ENCODE measurements at regions not wholly inside any gene's neighbourhood (a gene's known extent, or its start where the extent isn't known, plus 50 kb on each side); places are given as distances from the start of the nearest gene placed in this dataset.

- peak; percentile 57 for ATAC-seq
- intact Hi-C loops (cut with DNase I, micrococcal nuclease), result loop anchor here in 1 of 2 donors (5.0 kb wide), 1 partner anchor 232 kb away; no protein-coding TSS in a partner anchor
These were observed 147.5 kb downstream of the CAAP1 start for GRCh38 chr9:26745111-26745510.

DNA sequence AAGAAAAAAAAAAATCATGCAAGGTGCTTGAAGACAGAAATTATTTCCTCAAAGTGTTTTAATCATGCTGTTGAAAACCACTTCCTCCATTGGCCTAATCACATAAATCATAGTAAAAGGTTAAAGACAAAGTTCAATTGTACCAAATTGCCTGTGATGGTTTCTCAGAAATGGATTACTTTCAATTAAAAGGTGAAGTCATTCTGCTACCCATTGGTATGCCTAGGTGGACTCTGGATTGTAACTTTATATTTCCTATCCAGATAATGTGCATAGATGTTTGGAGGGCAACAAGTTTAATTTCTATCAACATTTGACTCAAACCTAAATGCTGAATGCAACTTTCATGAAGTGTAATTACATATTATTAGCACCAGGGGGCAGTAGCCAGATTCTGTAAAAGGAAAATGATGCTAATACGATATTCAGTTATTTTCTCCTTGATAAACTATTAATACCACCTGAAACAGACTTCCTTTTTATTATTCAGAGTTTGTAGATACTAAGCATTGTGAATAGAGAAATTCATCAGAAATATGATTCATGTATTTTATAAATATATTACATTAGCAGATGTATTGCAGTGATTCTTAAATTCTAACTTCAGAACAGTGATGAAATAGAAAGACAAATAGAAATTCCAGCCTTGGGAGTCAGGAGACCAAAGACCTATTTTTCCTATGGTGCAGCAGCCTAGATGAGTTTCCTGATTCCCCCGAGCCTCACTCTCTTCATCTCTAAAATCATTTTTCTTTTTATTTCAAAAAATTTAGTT is 148.2 kb downstream of the CAAP1 start:
- intact Hi-C loops (cut with DNase I, micrococcal nuclease), result no loop called here
- ATAC-seq (peak; percentile 37), DNase-seq (no peak)

More at GRCh38 chr9:26745111-26745510, 147.5 kb downstream of the CAAP1 start:
- no peak for DNase-seq

GRCh38 chr9:26742828-26743476 is 149.7 kb downstream of the CAAP1 start:
- ATAC-seq (no peak), DNase-seq (no peak)
- intact Hi-C loops (cut with DNase I, micrococcal nuclease), result no loop called here

DNA sequence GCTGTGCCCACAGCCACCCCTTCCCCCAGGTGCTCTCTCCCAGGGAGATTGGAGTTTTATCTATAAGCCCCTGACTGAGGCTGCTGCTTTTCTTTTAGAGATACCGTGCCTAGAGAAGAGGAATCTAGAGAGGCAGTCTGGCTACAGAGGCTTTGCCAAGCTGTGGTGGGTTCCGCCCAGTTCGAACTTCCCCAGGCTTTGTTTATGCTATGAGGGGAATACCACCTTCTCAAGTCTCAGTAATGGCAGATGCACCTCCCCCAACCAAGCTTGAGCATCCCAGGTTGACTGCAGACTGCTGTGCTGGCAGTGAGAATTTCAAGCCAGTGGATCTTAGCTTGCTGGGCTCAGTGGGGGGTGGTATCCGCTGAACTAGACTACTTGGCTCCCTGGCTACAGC is 157.4 kb downstream of the CAAP1 start:
- DNase-seq (no peak), ATAC-seq (no peak)
- intact Hi-C loops (cut with DNase I, micrococcal nuclease), result no loop called here

DNA sequence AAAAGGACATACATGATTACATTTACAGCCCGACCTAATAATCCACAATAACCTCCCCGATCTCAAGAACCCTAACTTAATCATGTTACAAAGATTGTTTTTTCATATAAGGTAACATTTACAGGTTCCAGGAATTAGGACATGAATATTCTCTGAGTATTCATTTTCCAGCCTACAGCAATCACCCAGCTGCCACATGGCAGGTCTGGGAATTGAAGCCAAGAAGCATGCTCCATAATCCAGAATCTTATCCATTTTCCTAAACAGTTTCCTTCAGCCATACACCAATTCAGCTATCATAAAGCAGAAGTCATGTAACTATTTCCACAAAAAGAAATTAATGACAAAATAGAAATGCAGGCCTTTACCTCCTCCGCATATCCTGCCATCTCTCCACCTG is 163.4 kb downstream of the CAAP1 start:
- intact Hi-C loops (cut with DNase I, micrococcal nuclease), result no loop called here
- DNase-seq (no peak), ATAC-seq (no peak)

GRCh38 chr9:26727471-26727870 is 165.1 kb downstream of the CAAP1 start:
- DNase-seq, result no peak
- intact Hi-C loops (cut with DNase I, micrococcal nuclease), result no loop called here
- ATAC-seq, result no peak

DNA sequence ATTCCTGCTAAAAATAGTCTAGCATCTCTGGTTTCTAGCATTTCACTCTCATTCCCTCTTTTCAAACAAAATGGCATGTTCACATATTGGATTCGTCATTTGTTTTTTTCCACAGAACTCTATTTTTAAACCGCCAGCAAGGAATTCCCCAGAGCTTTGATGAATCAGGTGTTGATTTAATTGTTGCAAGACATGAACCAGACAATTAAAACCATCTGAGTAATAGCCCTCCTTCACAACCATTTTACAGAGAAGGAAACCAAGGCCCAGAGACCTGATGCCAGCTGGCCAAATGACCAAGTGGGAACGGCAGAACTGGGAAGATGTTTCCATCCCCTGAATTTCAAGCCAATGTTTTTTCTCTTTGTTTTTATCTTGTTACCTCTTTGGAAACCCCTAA is 167.0 kb downstream of the CAAP1 start:
- DNase-seq (no peak), ATAC-seq (no peak)
- intact Hi-C loops (cut with DNase I, micrococcal nuclease), result no loop called here

- ATAC-seq (peak; percentile 71), DNase-seq (peak; percentile 26 to 41)
- intact Hi-C loops (cut with DNase I, micrococcal nuclease), result no loop called here
These were observed 169.1 kb downstream of the CAAP1 start for GRCh38 chr9:26723486-26723885.

GRCh38 chr9:26722755-26723154 is 169.8 kb downstream of the CAAP1 start:
- intact Hi-C loops (cut with DNase I, micrococcal nuclease), result no loop called here
- no peak for DNase-seq

DNA sequence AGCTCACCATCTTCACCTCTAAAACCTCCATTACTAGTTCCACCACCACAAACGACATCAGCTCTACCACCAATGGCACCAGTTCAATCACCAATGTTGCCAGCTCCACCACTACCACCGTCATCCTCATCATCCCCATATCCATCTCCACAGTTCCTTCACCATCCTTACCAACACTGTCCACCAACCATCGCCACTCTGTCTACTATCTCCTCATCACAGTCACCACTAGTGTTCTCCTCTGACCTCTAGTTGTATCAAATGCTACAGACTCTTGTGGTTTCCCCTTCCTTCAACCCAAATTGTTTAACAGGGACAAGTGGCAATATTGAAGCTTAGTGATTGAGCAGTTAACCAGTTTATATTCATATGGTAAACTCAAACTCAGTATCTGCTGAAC is 182.6 kb downstream of the CAAP1 start:
- DNase-seq, result no peak
- intact Hi-C loops (cut with DNase I, micrococcal nuclease), result no loop called here
- ATAC-seq, result no peak

More at GRCh38 chr9:26722755-26723154, 169.8 kb downstream of the CAAP1 start:
- ATAC-seq, result no peak

GRCh38 chr9:26706223-26706622 is 186.4 kb downstream of the CAAP1 start:
- no peak for DNase-seq
- intact Hi-C loops (cut with DNase I, micrococcal nuclease), result no loop called here
- ATAC-seq, result no peak

- ATAC-seq, result no peak
- intact Hi-C loops (cut with DNase I, micrococcal nuclease), result no loop called here
- DNase-seq, result no peak
These were observed 197.3 kb downstream of the CAAP1 start for GRCh38 chr9:26695298-26695622.

DNA sequence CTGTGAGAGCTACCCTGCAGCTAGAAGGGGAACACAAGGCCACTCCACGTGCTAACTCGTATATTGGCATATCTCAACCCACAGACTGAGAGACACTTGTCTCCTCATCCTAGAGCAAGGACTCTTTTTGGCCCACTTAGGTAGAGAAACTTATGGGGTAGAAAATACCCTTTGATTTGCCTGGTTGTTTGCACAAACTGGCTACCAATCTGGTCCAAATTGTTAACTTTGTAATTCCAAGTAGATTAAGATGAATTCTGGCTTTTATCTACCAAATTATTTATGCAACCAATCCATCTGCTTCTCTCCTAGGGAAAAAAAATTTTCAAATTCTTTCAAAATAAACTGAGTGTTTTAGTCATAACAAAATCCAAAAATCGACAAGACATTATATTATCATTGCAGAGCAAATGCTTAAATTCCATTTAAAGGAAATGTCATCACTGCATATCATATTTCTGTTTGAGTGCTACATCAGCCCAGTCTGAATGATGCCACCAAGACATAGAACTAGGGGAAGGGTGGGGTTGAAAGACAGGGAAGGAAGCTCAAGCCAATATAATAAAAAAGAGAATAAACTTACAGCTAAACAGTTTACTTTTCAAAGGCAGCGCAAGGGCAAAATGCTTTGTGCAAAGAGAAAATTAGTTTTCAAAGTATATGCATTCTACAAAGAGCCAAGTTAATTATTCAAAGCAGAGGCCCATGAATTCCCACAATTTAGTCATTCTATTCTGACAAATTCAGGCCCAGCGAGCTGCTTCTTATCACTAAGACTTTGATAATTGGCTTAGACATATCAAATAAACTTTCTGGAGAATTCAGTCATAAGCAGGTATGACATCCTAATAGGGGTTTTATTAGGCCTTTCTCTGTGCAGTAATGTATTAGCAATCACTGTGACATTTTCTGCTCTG is 198.0 kb downstream of the CAAP1 start:
- intact Hi-C loops (cut with DNase I, micrococcal nuclease), result no loop called here
- ATAC-seq, result no peak
- DNase-seq, result no peak

DNA sequence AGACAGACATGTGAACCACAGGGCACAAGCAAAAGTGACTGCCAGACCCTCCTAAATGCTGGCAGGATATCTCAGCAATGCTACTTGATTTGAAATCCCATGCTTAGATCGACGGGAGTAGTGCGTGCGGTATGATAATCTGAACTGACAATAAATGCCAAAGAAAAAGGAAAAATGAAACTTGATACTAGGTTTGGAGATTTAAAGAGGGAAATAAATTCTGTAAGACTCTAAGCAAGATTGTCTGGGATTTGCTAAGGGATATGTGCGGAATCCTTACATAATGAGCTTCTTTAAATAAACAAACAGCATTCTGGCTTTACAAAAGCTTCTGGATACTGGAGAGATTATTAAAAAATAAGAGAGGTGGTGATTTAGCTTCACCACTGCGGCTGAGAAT is 203.6 kb downstream of the CAAP1 start:
- intact Hi-C loops (cut with DNase I, micrococcal nuclease), result no loop called here
- ATAC-seq, result no peak

DNA sequence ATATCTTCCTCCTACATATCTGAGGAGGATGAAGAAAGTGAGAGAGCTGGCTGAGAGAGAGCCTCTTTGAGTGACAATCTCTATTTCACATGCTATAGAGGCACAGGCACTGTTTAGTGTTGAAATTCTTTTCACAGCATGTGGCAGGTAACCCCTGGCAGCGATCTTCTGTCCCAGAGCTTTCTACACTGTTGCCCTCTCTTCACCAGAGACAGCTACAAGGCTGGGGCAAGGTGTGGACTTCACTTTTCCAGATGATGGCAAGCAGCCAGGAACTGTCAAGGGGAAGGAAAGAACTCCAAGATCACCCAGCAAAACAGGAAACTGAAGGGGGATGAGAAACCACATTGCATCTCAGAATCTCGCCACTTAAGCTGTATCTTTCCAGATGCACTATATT is 205.2 kb downstream of the CAAP1 start:
- ATAC-seq (no peak), DNase-seq (no peak)
- intact Hi-C loops (cut with DNase I, micrococcal nuclease), result no loop called here

More for the DNA sequence above, 203.6 kb downstream of the CAAP1 start:
- no peak for DNase-seq

DNA sequence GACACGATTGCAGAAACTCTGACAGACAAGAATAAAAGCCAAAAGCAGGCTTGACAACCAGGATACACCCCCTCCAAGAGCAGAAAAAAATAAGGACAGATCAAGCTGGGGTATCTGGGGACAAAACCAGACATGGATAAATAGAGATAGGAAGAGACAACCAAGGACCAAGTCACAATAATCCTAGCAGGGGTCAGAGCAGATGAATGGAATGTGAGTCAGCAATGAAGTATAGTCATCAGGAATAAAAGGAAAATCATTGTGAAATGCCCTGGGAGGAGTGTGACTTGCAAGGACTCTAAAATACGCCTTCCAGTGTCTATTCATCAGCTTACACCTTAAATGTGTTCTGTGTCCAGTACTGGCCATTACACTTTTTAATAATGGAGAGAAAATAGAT is 206.8 kb downstream of the CAAP1 start:
- intact Hi-C loops (cut with DNase I, micrococcal nuclease), result no loop called here
- no peak for DNase-seq
- no peak for ATAC-seq

- DNase-seq (no peak), ATAC-seq (no peak)
- intact Hi-C loops (cut with DNase I, micrococcal nuclease), result no loop called here
These were observed 208.6 kb downstream of the CAAP1 start for GRCh38 chr9:26684029-26684428.

- DNase-seq, result no peak
- ATAC-seq, result no peak
- intact Hi-C loops (cut with DNase I, micrococcal nuclease), result no loop called here
These were observed 209.7 kb downstream of the CAAP1 start for GRCh38 chr9:26682796-26683496.

GRCh38 chr9:26682041-26682440 is 210.6 kb downstream of the CAAP1 start:
- ATAC-seq (no peak), DNase-seq (no peak)
- intact Hi-C loops (cut with DNase I, micrococcal nuclease), result no loop called here

Data from left colon (tissue), 2 donors.